HFFc6 (cell line): ENCODE measurements at regions not wholly inside any gene's neighbourhood (a gene's known extent, or its start where the extent isn't known, plus 50 kb on each side); places are given as distances from the start of the nearest gene placed in this dataset.

ENCODE experiments used
- DNase-seq: peaks from one replicate; pipeline ENCODE4 v3.0.0-alpha.2; 2018
- H3K27ac Mint-ChIP-seq: 2 replicates; pipeline ENCODE4 v1.8.0; 2020; ENCODE audit warnings: mild to moderate bottlenecking, mixed read lengths
- H3K27me3 Mint-ChIP-seq: 2 replicates; pipeline ENCODE4 v1.8.0; 2021; ENCODE audit warnings: mild to moderate bottlenecking, moderate library complexity, mixed read lengths; ENCODE audit not compliant: insufficient read depth
- H3K36me3 Mint-ChIP-seq: 2 replicates; pipeline ENCODE4 v1.8.0; 2021; ENCODE audit warnings: low read depth, mixed read lengths
- H3K4me1 Mint-ChIP-seq: 2 replicates; pipeline ENCODE4 v1.8.0; 2020; ENCODE audit warnings: low read depth, mixed read lengths
- H3K4me3 Mint-ChIP-seq: 2 replicates; pipeline ENCODE4 v1.8.0; 2020; ENCODE audit warnings: mild to moderate bottlenecking, moderate library complexity, mixed read lengths
- H3K9me3 Mint-ChIP-seq: 2 replicates; pipeline ENCODE4 v1.8.0; 2020; ENCODE audit warnings: mild to moderate bottlenecking, mixed read lengths
- CTCF ChIP-seq: fragments of 200-600 bp; sonication (generic); IDR thresholded peaks from 2 replicates; pipeline ENCODE4 v1.5.0; 2021; ENCODE audit warnings: antibody characterized with exemption, mild to moderate bottlenecking

DNA sequence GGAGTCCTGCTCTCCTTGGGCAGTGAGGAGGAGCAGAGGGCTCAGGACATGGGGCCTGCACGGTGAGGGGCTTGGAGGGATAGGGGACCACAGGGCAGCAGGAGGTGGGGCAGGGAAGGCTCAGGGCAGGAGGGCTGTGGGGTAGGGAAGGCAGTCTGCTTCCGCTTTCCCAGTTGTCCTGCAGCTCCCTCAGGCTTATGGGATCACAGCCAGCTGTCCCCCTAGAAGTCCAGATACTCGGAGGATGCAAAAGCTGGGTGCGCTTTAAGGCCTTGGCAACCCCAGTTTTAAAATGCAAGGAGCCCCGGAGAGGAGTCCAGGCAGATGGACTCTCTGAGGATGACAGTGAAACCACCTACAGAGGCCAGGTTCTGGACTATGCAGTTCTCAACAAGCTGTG lies 299.1 kb upstream of the FOXF1 start:
- H3K4me3 Mint-ChIP-seq, result no peak overlapping the region
- no peak for DNase-seq
- no peak for TF ChIP-seq CTCF
- no peak overlapping the region for H3K27ac Mint-ChIP-seq
- H3K4me1 Mint-ChIP-seq, result peaks cover 15% of the 10 kb centered on the region
- H3K27me3 Mint-ChIP-seq, result peaks cover 27% of the 10 kb centered on the region
- no peaks in the 10 kb centered on the region for H3K36me3 Mint-ChIP-seq
- H3K9me3 Mint-ChIP-seq, result no peaks in the 10 kb centered on the region; the same call in 1 of the 2 replicates

DNA sequence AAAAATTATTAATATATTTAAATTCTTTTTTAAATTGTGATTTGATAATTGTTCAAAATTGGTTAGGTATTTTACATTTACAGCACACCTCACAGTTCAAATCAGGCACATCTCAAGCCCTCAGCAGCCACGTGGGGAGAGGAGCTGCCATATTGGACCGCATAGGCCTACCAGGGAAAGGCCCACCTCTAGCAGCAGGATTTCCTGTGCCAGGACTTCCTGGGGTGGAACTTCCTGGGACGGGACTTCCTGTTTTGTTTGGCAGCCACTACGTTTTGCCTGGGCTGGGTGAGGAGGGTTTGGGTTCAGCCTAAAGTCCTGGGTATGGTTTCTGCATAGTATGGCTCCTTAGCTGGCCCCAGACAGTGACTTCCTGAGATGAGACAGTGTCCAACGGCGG lies 298.5 kb upstream of the FOXF1 start:
- no peak overlapping the region for H3K4me3 Mint-ChIP-seq
- DNase-seq, result no peak
- peaks cover 27% of the 10 kb centered on the region for H3K27me3 Mint-ChIP-seq
- no peak overlapping the region for H3K27ac Mint-ChIP-seq
- H3K36me3 Mint-ChIP-seq, result no peaks in the 10 kb centered on the region
- no peak for TF ChIP-seq CTCF
- peaks cover 15% of the 10 kb centered on the region for H3K4me1 Mint-ChIP-seq
- H3K9me3 Mint-ChIP-seq, result no peaks in the 10 kb centered on the region; the same call in 1 of the 2 replicates

- peaks cover 15% of the 10 kb centered on the region for H3K4me1 Mint-ChIP-seq
- no peak overlapping the region for H3K27ac Mint-ChIP-seq
- peaks cover 27% of the 10 kb centered on the region for H3K27me3 Mint-ChIP-seq
- no peak for TF ChIP-seq CTCF
- DNase-seq, result no peak
- H3K36me3 Mint-ChIP-seq, result no peaks in the 10 kb centered on the region
- no peak overlapping the region for H3K4me3 Mint-ChIP-seq
- H3K9me3 Mint-ChIP-seq, result no peaks in the 10 kb centered on the region; the same call in 1 of the 2 replicates
Observed at GRCh38 chr16:86212706-86213436, 297.5 kb upstream of the FOXF1 start.

DNA sequence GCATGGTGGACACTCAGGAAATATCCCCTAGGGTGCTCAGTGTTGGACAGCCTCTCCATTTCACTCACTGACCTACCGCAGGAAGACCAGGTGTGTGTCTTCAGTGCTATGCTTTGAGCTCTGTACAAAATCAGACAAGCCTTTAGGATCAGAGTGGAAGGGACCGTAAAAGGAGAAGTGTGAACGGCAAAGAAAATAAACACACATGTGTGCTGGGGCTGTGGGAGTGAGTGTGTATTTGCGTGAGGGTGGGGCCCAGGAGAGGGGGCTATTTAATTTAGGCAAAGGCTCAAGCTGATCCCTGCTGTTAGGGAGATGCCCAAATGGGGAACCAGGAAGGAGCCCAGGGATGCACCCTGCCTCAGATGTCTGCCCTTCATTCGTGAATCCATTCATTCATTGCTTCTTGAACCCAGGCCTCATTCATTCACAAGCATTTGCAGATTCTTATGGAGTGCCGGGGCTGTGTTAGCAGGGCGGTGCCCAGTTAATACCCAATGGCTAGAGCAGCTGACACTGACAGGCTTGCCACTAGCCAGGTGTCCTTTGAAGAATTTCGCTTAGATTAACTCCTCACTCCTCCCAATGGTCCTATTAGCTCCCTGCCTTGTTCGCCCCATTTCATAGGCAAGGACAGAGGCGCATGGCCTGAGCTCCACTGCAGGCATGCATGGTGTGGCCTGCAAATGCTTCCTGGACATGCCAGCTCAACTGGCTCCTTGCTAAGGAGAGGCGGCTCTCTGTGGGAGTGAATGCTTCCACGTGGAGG lies 296.7 kb upstream of the FOXF1 start:
- Mint-ChIP-seq H3K4me3 (no peak overlapping the region), H3K27ac (no peak overlapping the region), H3K9me3 (no peaks in the 10 kb centered on the region; the same call in 1 of the 2 replicates), H3K4me1 (peaks cover 15% of the 10 kb centered on the region), H3K36me3 (no peaks in the 10 kb centered on the region), H3K27me3 (peaks cover 27% of the 10 kb centered on the region)
- no peak for DNase-seq
- no peak for TF ChIP-seq CTCF

DNA sequence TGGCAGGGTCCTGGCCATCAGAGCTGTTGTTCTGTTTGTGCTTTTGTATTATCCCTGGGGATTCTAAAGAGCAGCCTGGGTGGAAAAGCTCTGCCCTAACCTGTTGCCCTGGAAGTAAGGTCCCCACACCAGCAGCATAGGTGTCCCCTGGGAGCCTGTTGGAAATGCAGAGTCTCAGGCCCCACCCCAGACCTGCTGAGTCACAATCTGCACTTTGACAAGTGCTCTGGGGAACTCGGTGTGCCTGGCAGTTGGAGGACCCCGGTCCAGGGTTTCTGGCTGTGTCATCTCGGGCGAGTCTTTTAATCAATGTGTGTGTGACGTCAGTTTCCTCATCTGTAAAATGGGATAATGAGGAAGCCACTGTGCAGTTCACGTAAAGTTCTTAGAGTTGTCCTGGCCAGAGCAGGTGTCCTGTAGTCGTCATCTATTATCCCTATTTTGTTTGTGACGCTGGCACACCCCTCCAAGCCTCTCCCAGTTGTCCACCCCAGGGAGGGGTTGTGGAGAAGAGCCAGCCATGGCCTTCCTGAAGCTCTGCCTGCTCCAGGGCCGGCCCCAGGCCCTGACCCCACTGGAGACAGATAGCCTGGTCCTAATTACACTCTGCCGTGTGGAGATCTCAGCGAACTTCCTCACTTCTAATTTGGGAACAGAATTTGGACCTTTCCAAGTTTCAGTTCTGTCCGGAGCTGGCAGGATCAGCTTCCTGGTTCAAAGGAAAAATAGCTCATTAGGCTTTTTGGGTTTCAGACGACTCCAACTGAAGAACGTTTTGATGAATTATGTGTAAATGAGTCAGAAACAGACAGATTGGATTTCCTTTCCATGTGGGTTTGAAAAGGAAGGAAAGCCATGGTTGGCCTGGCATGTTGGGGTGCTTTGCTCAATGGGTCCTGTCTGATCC lies 295.7 kb upstream of the FOXF1 start:
- no peak for DNase-seq
- H3K4me3 Mint-ChIP-seq, result no peak overlapping the region

More for the DNA sequence above, 295.7 kb upstream of the FOXF1 start:
- peaks cover 20% of the 10 kb centered on the region for H3K27me3 Mint-ChIP-seq
- H3K9me3 Mint-ChIP-seq, result no peaks in the 10 kb centered on the region; the same call in 1 of the 2 replicates
- H3K36me3 Mint-ChIP-seq, result no peaks in the 10 kb centered on the region
- no peak for TF ChIP-seq CTCF
- peaks cover 15% of the 10 kb centered on the region for H3K4me1 Mint-ChIP-seq
- H3K27ac Mint-ChIP-seq, result no peak overlapping the region
